IMR-90 (cell line): ENCODE measurements at regions not wholly inside any gene's neighbourhood (a gene's known extent, or its start where the extent isn't known, plus 50 kb on each side); places are given as distances from the start of the nearest gene placed in this dataset.

Experiments
- ATAC-seq: fragments of 200-7000 bp; cut with Tn5 transposase; 2 replicates; pipeline ENCODE4 v1.9.1; 2020; ENCODE audit warnings: low read depth, mild to moderate bottlenecking, moderate library complexity
- BruUV-seq: library from RNA; stranded (reverse); fragments of 400-500 nt; replicated peaks from 2 replicates; lab custom pipeline; 2021; lab: Mats Ljungman, UMichigan
- CTCF ChIA-PET: fragments of 300-600 bp; formaldehyde crosslinking; extraction: SDS; loops from one replicate; lab custom pipeline; 2021; ENCODE audit warnings: antibody characterized with exemption; lab: Yijun Ruan, JAX
- POLR2A ChIA-PET: fragments of 300-600 bp; sonication (Branson Sonifier 250); formaldehyde crosslinking; loops from one replicate; lab custom pipeline; 2022; ENCODE audit warnings: antibody characterized with exemption; ENCODE audit not compliant: unreplicated experiment; lab: Charles Lee
- DNase-seq: peaks from one replicate; pipeline ENCODE4 v3.0.0; 2013
- H2AFZ ChIP-seq: replicated peaks from 2 replicates; pipeline ENCODE3; 2013; ENCODE audit warnings: low read length, mild to moderate bottlenecking; ENCODE audit not compliant: poor library complexity
- H2AK5ac ChIP-seq: 2 replicates; pipeline ENCODE4 v1.6.1; 2013; ENCODE audit warnings: low read depth, low read length, inconsistent platforms
- H2AK9ac ChIP-seq: replicated peaks from 2 replicates; pipeline ENCODE3; 2013; ENCODE audit warnings: mild to moderate bottlenecking, low read depth, low read length, moderate library complexity; ENCODE audit not compliant: poor library complexity
- H2BK120ac ChIP-seq: 2 replicates; pipeline ENCODE4 v1.6.1; 2013; ENCODE audit warnings: low read depth, low read length, inconsistent platforms
- H2BK15ac ChIP-seq: 3 replicates; pipeline ENCODE4 v1.6.1; 2013; ENCODE audit warnings: low read depth, low read length, inconsistent platforms
- H2BK20ac ChIP-seq: 2 replicates; pipeline ENCODE4 v1.6.1; 2013; ENCODE audit warnings: low read depth, mild to moderate bottlenecking, inconsistent platforms, low read length, moderate library complexity
- H2BK5ac ChIP-seq: 2 replicates; pipeline ENCODE4 v1.6.1; 2013; ENCODE audit warnings: mild to moderate bottlenecking, low read depth, low read length, inconsistent platforms; ENCODE audit not compliant: poor library complexity, severe bottlenecking
- H3K14ac ChIP-seq: replicated peaks from 2 replicates; pipeline ENCODE4 v1.6.1; 2013; ENCODE audit warnings: low read depth, low read length, inconsistent platforms
- H3K18ac ChIP-seq: 2 replicates; pipeline ENCODE4 v1.6.1; 2013; ENCODE audit warnings: low read depth, low read length, control low read depth
- H3K23ac ChIP-seq: 2 replicates; pipeline ENCODE4 v1.6.1; 2013; ENCODE audit warnings: low read depth, low read length, inconsistent platforms
- H3K27ac ChIP-seq: 2 replicates; pipeline ENCODE4 v1.5.1; 2013; ENCODE audit warnings: mild to moderate bottlenecking, control low read depth, low read length; ENCODE audit not compliant: insufficient read depth
- H3K27me3 ChIP-seq: 2 replicates; pipeline ENCODE4 v1.6.1; 2013; ENCODE audit warnings: low read length; ENCODE audit not compliant: control insufficient read depth, insufficient read depth
- H3K36me3 ChIP-seq: 2 replicates; pipeline ENCODE4 v1.6.1; 2013; ENCODE audit warnings: low read length, mixed read lengths; ENCODE audit not compliant: control insufficient read depth, insufficient read depth
- H3K4ac ChIP-seq: 2 replicates; pipeline ENCODE4 v1.6.1; 2013; ENCODE audit warnings: low read depth, low read length, inconsistent platforms
- H3K4me1 ChIP-seq: 2 replicates; pipeline ENCODE4 v1.6.1; 2013; ENCODE audit warnings: low read length, mixed read lengths; ENCODE audit not compliant: control insufficient read depth, insufficient read depth
- H3K4me2 ChIP-seq: 2 replicates; pipeline ENCODE4 v1.6.1; 2013; ENCODE audit warnings: low read depth, mild to moderate bottlenecking, control low read depth, low read length, moderate library complexity
- H3K4me3 ChIP-seq: 2 replicates; pipeline ENCODE4 v1.5.1; 2013; ENCODE audit warnings: low read depth, mild to moderate bottlenecking, control low read depth, low read length, moderate library complexity; ENCODE audit not compliant: insufficient read depth
- H3K56ac ChIP-seq: 2 replicates; pipeline ENCODE4 v1.6.1; 2013; ENCODE audit warnings: low read length, inconsistent platforms; ENCODE audit not compliant: insufficient read depth; ENCODE audit errors: extremely low read depth
- H3K79me1 ChIP-seq, 2 experiments: 2 replicates each; pipeline ENCODE4 v1.6.1; 2013; ENCODE audit warnings: low read length in 2 of 2, inconsistent platforms in 1 of 2, low read depth in 1 of 2
- H3K9ac ChIP-seq: 2 replicates; pipeline ENCODE4 v1.6.1; 2013; ENCODE audit warnings: low read depth, low read length, control low read depth
- H3K9me1 ChIP-seq: 2 replicates; pipeline ENCODE4 v1.6.1; 2013; ENCODE audit warnings: low read length, inconsistent platforms; ENCODE audit not compliant: insufficient read depth
- H3K9me3 ChIP-seq: 2 replicates; pipeline ENCODE4 v1.6.1; 2013; ENCODE audit warnings: low read length; ENCODE audit not compliant: control insufficient read depth, insufficient read depth
- H4K20me1 ChIP-seq: 2 replicates; pipeline ENCODE4 v1.6.1; 2013; ENCODE audit warnings: low read length, inconsistent platforms; ENCODE audit not compliant: insufficient read depth
- H4K5ac ChIP-seq: 2 replicates; pipeline ENCODE4 v1.6.1; 2013; ENCODE audit warnings: mild to moderate bottlenecking, low read depth, low read length, control low read depth
- H4K8ac ChIP-seq, 2 experiments: 2 replicates each; pipeline ENCODE4 v1.6.1; 2013; ENCODE audit warnings: low read depth in 2 of 2, low read length in 2 of 2, control low read depth in 1 of 2, inconsistent platforms in 1 of 2
- H4K91ac ChIP-seq: 2 replicates; pipeline ENCODE4 v1.6.1; 2013; ENCODE audit warnings: low read depth, low read length, inconsistent platforms; ENCODE audit not compliant: insufficient read depth
- BHLHE40 ChIP-seq: fragments of 150-350 bp; IDR thresholded peaks from 2 replicates; pipeline ENCODE4 v1.6.1; 2016; ENCODE audit warnings: mild to moderate bottlenecking, low read depth, low read length
- CEBPB ChIP-seq: IDR thresholded peaks from 2 replicates; pipeline ENCODE4 v1.6.1; 2012; ENCODE audit warnings: low read depth, low read length, improper control_type of control experiment
- CHD1 ChIP-seq: IDR thresholded peaks from 2 replicates; pipeline ENCODE4 v1.6.1; 2012; ENCODE audit warnings: low read depth, low read length, improper control_type of control experiment
- FOS ChIP-seq: fragments of 150-350 bp; IDR thresholded peaks from 2 replicates; pipeline ENCODE4 v1.6.1; 2016; ENCODE audit warnings: low read depth, low read length
- MAFK ChIP-seq: IDR thresholded peaks from 2 replicates; pipeline ENCODE4 v1.6.1; 2012; ENCODE audit warnings: low read depth, low read length, improper control_type of control experiment
- MAZ ChIP-seq: IDR thresholded peaks from 2 replicates; pipeline ENCODE4 v1.6.1; 2012; ENCODE audit warnings: low read depth, mild to moderate bottlenecking, low read length, improper control_type of control experiment, moderate library complexity, borderline replicate concordance
- MXI1 ChIP-seq: IDR thresholded peaks from 2 replicates; pipeline ENCODE4 v1.6.1; 2012; ENCODE audit warnings: low read depth, mild to moderate bottlenecking, low read length, moderate library complexity, borderline replicate concordance
- NFE2L2 ChIP-seq: fragments of 150-350 bp; IDR thresholded peaks from 2 replicates; pipeline ENCODE4 v1.6.1; 2016; ENCODE audit warnings: low read depth, mild to moderate bottlenecking, low read length
- POLR2A ChIP-seq: IDR thresholded peaks from 2 replicates; pipeline ENCODE4 v1.6.1; 2012; ENCODE audit warnings: mild to moderate bottlenecking, low read depth, low read length
- RAD21 ChIP-seq: IDR thresholded peaks from 2 replicates; pipeline ENCODE4 v1.6.1; 2012; ENCODE audit warnings: low read length, improper control_type of control experiment
- RCOR1 ChIP-seq: IDR thresholded peaks from 2 replicates; pipeline ENCODE4 v1.6.1; 2012; ENCODE audit warnings: mild to moderate bottlenecking, low read length, improper control_type of control experiment; ENCODE audit not compliant: insufficient replicate concordance
- RFX5 ChIP-seq: IDR thresholded peaks from 2 replicates; pipeline ENCODE4 v1.8.0; 2012; ENCODE audit warnings: low read depth, mild to moderate bottlenecking, low read length, moderate library complexity
- SMC3 ChIP-seq: fragments of 150-350 bp; IDR thresholded peaks from 2 replicates; pipeline ENCODE4 v1.6.1; 2016; ENCODE audit warnings: low read depth, mild to moderate bottlenecking, antibody characterized with exemption, low read length, moderate library complexity
- WGBS, 2 experiments: methylation state at CpG; one replicate each; pipeline versions ENCODE4 v1.1.5 to v1.1.7; 2013; ENCODE audit warnings: missing lambda C conversion rate in 2 of 2; ENCODE audit not compliant: insufficient read length in 1 of 2; ENCODE audit errors: extremely low coverage in 2 of 2; 5-methylcytosine and 5-hydroxymethylcytosine counted together
- dilution Hi-C: fragments of 300-500 bp; cut with HindIII; formaldehyde crosslinking; loops from one replicate; pipeline ENCODE4 v1.14.3; 2018; ENCODE audit warnings: low sequenced_read_pairs; ENCODE audit not compliant: unreplicated experiment
- in situ Hi-C: fragments of 300-500 bp; cut with MboI; formaldehyde crosslinking; loops from 3 replicates; pipeline ENCODE4 v1.14.3; 2019; ENCODE audit warnings: low sequenced_read_pairs, inconsistent platforms, mixed read lengths
- intact Hi-C: fragments of 100-400 bp; cut with micrococcal nuclease; formaldehyde crosslinking; loops from 2 replicates; pipeline ENCODE4 v1.10.0; 2022
- TF ChIP-seq, protein P1 (sequence below): fragments of 150-350 bp; IDR thresholded peaks from 2 replicates; pipeline ENCODE4 v1.6.1; 2016; ENCODE audit warnings: low read depth, mild to moderate bottlenecking, low read length, moderate library complexity, borderline replicate concordance
- TF ChIP-seq, protein P2 (sequence below): fragments of 150-350 bp; IDR thresholded peaks from 2 replicates; pipeline ENCODE4 v1.6.1; 2017; ENCODE audit warnings: mild to moderate bottlenecking, antibody characterized with exemption, low read length, low read depth
- TF ChIP-seq, protein P3 (sequence below): conservative IDR thresholded peaks from 2 replicates; pipeline ENCODE4 v1.5.1; 2012; ENCODE audit warnings: mild to moderate bottlenecking, low read depth, low read length, improper control_type of control experiment

DNA sequence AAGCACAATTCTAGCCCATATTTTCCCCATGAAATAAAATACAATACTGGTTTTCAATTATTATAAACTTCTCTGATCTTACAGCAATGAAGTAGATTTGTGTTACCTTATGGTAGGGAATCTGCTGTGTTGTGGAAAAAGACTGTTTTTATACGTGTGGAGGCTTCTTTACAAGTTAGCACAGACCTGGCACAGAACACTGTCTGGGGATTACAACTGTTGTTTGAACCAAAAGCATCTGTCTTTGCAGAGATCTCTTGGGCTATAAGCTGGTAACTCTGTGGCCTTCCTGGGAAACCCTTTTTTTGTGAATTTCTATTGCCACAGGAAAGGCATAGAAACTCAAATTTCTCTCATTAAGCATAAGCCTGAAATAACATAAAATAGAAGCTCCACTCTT, 581.9 kb downstream of the TUSC7 start:
- Histone ChIP-seq H4K5ac (no peak overlapping the region), H3K27me3 (no peaks in the 10 kb centered on the region), H4K8ac (no peak overlapping the region), H2BK15ac (no peak overlapping the region), H3K36me3 (no peaks in the 10 kb centered on the region), H3K9me3 (no peaks in the 10 kb centered on the region), H3K14ac (no peak overlapping the region), H2AK9ac (no peak overlapping the region), H4K91ac (no peak overlapping the region), H2AK5ac (no peak overlapping the region), H3K9me1 (no peaks in the 10 kb centered on the region), H3K4me3 (no peak overlapping the region), H3K4me1 (no peaks in the 10 kb centered on the region), H3K18ac (no peak overlapping the region), H2BK20ac (no peak overlapping the region), H3K4me2 (no peak overlapping the region), H3K56ac (no peak overlapping the region), H3K4ac (no peak overlapping the region), H3K79me1 (no peaks in the 10 kb centered on the region), H2BK5ac (no peak overlapping the region), H3K23ac (no peak overlapping the region), H2AFZ (no peak overlapping the region), H4K20me1 (no peaks in the 10 kb centered on the region), H3K27ac (no peak overlapping the region), H3K9ac (no peak overlapping the region), H2BK120ac (no peak overlapping the region)
- in situ Hi-C loops (no loop called here), intact Hi-C loops (no loop called here), dilution Hi-C loops (no loop called here)
- ATAC-seq (no peak), DNase-seq (no peak)
- ChIA-PET CTCF (no interaction called here), POLR2A (no interaction called here)
- no TSS peak for BruUV-seq
- WGBS, 2 experiments: 50% methylated on average over 1 of the region's 1 CpG; no CpG with 5 or more reads in 1 of the 2 experiments
- TF ChIP-seq SMC3 (no peak), NFE2L2 (no peak), BHLHE40 (no peak), CEBPB (no peak), MAZ (no peak), RAD21 (no peak), FOS (no peak), RCOR1 (no peak), RFX5 (no peak), CHD1 (no peak), MXI1 (no peak), MAFK (no peak), POLR2A (no peak)
- TF ChIP-seq, protein P1, sequence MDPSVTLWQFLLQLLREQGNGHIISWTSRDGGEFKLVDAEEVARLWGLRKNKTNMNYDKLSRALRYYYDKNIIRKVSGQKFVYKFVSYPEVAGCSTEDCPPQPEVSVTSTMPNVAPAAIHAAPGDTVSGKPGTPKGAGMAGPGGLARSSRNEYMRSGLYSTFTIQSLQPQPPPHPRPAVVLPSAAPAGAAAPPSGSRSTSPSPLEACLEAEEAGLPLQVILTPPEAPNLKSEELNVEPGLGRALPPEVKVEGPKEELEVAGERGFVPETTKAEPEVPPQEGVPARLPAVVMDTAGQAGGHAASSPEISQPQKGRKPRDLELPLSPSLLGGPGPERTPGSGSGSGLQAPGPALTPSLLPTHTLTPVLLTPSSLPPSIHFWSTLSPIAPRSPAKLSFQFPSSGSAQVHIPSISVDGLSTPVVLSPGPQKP: no peak
- TF ChIP-seq, protein P2, sequence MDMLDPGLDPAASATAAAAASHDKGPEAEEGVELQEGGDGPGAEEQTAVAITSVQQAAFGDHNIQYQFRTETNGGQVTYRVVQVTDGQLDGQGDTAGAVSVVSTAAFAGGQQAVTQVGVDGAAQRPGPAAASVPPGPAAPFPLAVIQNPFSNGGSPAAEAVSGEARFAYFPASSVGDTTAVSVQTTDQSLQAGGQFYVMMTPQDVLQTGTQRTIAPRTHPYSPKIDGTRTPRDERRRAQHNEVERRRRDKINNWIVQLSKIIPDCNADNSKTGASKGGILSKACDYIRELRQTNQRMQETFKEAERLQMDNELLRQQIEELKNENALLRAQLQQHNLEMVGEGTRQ: no peak
- TF ChIP-seq, protein P3, sequence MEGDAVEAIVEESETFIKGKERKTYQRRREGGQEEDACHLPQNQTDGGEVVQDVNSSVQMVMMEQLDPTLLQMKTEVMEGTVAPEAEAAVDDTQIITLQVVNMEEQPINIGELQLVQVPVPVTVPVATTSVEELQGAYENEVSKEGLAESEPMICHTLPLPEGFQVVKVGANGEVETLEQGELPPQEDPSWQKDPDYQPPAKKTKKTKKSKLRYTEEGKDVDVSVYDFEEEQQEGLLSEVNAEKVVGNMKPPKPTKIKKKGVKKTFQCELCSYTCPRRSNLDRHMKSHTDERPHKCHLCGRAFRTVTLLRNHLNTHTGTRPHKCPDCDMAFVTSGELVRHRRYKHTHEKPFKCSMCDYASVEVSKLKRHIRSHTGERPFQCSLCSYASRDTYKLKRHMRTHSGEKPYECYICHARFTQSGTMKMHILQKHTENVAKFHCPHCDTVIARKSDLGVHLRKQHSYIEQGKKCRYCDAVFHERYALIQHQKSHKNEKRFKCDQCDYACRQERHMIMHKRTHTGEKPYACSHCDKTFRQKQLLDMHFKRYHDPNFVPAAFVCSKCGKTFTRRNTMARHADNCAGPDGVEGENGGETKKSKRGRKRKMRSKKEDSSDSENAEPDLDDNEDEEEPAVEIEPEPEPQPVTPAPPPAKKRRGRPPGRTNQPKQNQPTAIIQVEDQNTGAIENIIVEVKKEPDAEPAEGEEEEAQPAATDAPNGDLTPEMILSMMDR: no peak
